HG02571 (cell line): ENCODE measurements at regions not wholly inside any gene's neighbourhood (a gene's known extent, or its start where the extent isn't known, plus 50 kb on each side); places are given as distances from the start of the nearest gene placed in this dataset.
"Not testable (repeated sequence)": the region's sequence is repeated elsewhere in the genome, so short reads cannot be mapped to it uniquely, and the experiment has no call there.

Source experiments
- ATAC-seq: cut with Tn5 transposase; IDR thresholded peaks from one replicate; pipeline ENCODE4 v1.9.1; 2021; ENCODE audit warnings: mild to moderate bottlenecking, moderate library complexity; ENCODE audit not compliant: unreplicated experiment

- no peak for ATAC-seq
Observed at GRCh38 chr2:128593518-128593878, 274.8 kb upstream of the HS6ST1 start.

GRCh38 chr2:128593879-128594650 is 275.4 kb upstream of the HS6ST1 start:
- ATAC-seq, result no peak

GRCh38 chr2:128594651-128594910 is 275.9 kb upstream of the HS6ST1 start:
- ATAC-seq, result no peak

- no peak for ATAC-seq
Observed at GRCh38 chr2:128594953-128595677, 276.4 kb upstream of the HS6ST1 start.

GRCh38 chr2:128595763-128596395 is 277.2 kb upstream of the HS6ST1 start:
- no peak for ATAC-seq

GRCh38 chr2:128596396-128597120 is 277.9 kb upstream of the HS6ST1 start:
- no peak for ATAC-seq

- ATAC-seq, result no peak
Observed at GRCh38 chr2:128597121-128597762, 278.6 kb upstream of the HS6ST1 start.

- ATAC-seq, result not testable (repeated sequence)
Observed at GRCh38 chr2:128598260-128598659, 279.6 kb upstream of the HS6ST1 start.

- ATAC-seq, result no peak
Observed at GRCh38 chr2:128598862-128599441, 280.3 kb upstream of the HS6ST1 start.

GRCh38 chr2:128599700-128600099 is 281.0 kb upstream of the HS6ST1 start:
- no peak for ATAC-seq

- ATAC-seq, result no peak
Observed at GRCh38 chr2:128600581-128601297, 282.1 kb upstream of the HS6ST1 start.

- no peak for ATAC-seq
Observed at GRCh38 chr2:128601298-128602037, 282.8 kb upstream of the HS6ST1 start.

- ATAC-seq, result no peak
Observed at GRCh38 chr2:128602038-128602698, 283.5 kb upstream of the HS6ST1 start.

- no peak for ATAC-seq
Observed at GRCh38 chr2:128602699-128603101, 284.0 kb upstream of the HS6ST1 start.

- no peak for ATAC-seq
Observed at GRCh38 chr2:128603411-128603924, 284.8 kb upstream of the HS6ST1 start.

- no peak for ATAC-seq
Observed at GRCh38 chr2:128604045-128604444, 285.4 kb upstream of the HS6ST1 start.

GRCh38 chr2:128604581-128604980 is 285.9 kb upstream of the HS6ST1 start:
- not testable (repeated sequence) for ATAC-seq

GRCh38 chr2:128605421-128605820 is 286.8 kb upstream of the HS6ST1 start:
- no peak for ATAC-seq

GRCh38 chr2:128605931-128606330 is 287.3 kb upstream of the HS6ST1 start:
- no peak for ATAC-seq
